ENCODE measurements at regions not wholly inside any gene's neighbourhood (a gene's known extent, or its start where the extent isn't known, plus 50 kb on each side); places are given as distances from the start of the nearest gene placed in this dataset.

DNA sequence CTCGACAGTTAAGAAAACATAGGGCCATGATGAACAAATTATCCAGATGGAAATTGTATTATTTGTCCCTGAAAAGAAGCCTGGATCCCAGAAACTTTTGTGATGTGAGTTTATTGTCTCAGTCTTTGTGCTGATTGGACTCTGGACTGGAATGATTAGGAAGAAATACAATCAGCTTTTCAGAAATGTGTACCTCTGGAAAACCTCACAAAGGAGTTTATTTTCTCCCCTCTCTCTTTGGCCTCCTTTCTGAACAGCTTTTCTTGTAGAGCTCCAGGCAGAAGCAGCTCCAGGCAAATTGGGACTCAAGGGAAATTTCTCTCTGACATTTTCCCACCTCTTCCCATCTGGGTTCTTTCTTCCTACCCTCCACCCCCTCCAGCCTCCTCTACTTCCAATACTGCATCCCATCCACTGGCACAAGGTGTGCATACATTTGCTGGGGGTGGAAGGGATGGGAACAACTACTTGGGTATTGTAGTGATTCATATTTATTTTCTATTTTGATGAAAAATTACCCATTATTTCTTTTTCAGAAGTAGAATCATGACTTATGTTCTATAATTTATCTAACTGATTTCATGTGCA is 119.7 kb downstream of the CD47 start:
- in situ Hi-C loops (cut with MboI; ENCODE audit: low pct_unique_long_range_greater_than_20kb, low sequenced_read_pairs, unreplicated experiment): no loop called here
- DNase-seq (ENCODE audit: low spot score): no peak
- TF ChIP-seq, protein P1, sequence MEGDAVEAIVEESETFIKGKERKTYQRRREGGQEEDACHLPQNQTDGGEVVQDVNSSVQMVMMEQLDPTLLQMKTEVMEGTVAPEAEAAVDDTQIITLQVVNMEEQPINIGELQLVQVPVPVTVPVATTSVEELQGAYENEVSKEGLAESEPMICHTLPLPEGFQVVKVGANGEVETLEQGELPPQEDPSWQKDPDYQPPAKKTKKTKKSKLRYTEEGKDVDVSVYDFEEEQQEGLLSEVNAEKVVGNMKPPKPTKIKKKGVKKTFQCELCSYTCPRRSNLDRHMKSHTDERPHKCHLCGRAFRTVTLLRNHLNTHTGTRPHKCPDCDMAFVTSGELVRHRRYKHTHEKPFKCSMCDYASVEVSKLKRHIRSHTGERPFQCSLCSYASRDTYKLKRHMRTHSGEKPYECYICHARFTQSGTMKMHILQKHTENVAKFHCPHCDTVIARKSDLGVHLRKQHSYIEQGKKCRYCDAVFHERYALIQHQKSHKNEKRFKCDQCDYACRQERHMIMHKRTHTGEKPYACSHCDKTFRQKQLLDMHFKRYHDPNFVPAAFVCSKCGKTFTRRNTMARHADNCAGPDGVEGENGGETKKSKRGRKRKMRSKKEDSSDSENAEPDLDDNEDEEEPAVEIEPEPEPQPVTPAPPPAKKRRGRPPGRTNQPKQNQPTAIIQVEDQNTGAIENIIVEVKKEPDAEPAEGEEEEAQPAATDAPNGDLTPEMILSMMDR (IDR thresholded peaks at IDR 0.05; ENCODE audit: extremely low read depth, insufficient read depth, missing control alignments): no peak

DNA sequence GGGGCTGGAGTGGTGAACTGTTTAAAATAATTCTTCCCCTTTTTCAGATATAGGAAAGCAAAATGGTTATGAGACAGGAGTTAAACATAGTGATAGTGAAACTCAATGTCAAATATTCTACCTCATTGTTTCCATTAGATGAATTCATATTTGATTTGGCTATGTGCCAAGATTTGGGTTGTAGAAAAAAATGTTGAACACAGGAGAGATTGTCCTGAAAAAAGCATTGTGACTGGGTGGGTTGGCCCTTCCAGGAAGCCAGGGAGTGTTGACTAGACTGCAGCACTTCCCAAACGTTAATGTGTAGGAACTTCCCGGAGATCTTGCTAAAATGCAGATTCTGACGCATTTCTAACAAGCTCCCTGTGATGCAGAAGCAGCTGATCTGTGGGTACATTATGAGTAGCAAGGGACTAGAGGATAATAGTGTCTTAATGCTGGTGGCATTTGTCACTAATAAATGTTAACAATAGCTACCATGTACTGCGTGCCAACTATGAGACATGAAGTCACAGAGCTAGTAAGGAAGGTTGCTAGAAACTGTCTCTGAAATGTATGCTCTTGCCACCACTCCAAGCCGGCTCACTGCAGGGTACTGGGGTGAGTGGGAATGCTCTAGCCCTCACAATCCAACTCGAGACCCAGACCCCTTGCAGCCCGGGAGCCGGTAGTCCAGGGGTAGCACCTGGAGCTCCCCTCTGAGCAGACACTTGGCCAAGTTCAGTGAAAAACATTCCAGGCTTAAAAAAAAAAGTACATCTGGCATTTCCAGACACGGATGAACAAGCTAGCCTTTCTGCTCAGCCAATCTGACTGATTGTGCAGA is 120.6 kb downstream of the CD47 start:
- no peak for DNase-seq (ENCODE audit: low spot score)
- TF ChIP-seq, protein P1 (IDR thresholded peaks at IDR 0.05; ENCODE audit: extremely low read depth, insufficient read depth, missing control alignments): no peak
- in situ Hi-C loops (cut with MboI; ENCODE audit: low pct_unique_long_range_greater_than_20kb, low sequenced_read_pairs, unreplicated experiment): no loop called here

DNA sequence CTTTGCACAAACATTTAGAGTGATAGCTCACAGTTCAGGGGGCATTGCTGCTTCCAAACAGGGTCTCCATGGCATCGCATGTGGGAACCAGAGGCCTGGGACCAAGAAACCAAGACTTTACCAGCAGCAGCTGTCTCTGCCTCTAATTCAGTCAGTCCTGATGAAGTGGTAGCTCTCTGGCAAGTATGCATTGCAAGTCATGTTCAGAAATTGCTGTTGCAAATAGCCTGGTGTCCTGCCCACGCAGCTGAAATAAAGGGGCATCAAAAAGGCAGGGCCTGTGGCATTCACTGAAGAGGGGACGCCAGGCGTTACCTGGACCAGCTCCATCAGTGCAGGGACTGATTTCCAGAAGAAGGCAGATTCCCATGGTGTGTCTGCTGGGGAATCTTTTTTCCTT is 121.3 kb downstream of the CD47 start:
- no peak for DNase-seq (ENCODE audit: low spot score)
- TF ChIP-seq, protein P1 (IDR thresholded peaks at IDR 0.05; ENCODE audit: extremely low read depth, insufficient read depth, missing control alignments): no peak
- in situ Hi-C loops (cut with MboI; ENCODE audit: low pct_unique_long_range_greater_than_20kb, low sequenced_read_pairs, unreplicated experiment): no loop called here

DNA sequence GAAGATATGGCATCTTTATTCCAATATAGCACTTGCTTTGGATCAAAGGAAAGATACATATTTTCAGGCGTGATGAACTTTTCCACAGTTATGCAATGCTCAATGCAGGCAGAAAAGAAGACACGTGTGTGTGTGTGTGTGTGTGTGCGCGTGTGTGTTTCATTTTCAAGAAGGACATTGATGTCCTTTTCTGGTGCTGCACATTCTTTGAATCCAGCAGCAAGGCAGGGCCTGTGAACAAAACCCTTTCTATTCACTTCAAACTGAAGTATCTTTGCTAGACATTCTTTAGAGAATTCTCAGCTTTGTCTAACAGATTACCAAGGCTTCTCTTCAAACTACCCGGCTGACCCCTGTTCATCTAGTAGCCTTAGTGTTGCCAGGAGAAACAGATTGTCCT is 124.6 kb downstream of the CD47 start:
- TF ChIP-seq, protein P1 (IDR thresholded peaks at IDR 0.05; ENCODE audit: extremely low read depth, insufficient read depth, missing control alignments): no peak
- DNase-seq (ENCODE audit: low spot score): no peak

GRCh38 chr3:107965136-107965655 is 125.6 kb downstream of the CD47 start:
- TF ChIP-seq, protein P1 (IDR thresholded peaks at IDR 0.05; ENCODE audit: extremely low read depth, insufficient read depth, missing control alignments): no peak
- DNase-seq (ENCODE audit: low spot score): no peak
- in situ Hi-C loops (cut with MboI; ENCODE audit: low pct_unique_long_range_greater_than_20kb, low sequenced_read_pairs, unreplicated experiment): no loop called here

More for the DNA sequence above, 124.6 kb downstream of the CD47 start:
- in situ Hi-C loops (cut with MboI; ENCODE audit: low pct_unique_long_range_greater_than_20kb, low sequenced_read_pairs, unreplicated experiment): no loop called here

DNA sequence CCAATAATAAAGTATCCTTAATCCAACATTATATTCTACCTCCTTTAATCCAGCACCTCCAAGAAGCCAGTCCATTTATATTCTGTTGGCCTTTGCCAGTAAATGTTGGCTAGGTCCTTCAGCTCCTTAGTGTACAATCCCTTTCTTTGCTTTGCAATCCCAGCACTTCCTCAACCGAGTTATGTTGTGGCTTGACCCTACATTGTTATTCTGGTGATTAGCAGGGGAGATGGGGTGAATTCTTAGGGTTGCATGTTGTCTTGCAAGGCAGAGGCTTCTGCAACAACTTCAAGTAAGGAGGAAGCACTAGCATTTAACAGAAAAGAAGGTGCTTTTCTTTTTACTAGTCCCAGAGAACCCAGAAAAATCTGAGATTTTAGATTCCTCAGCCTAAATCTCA is 127.2 kb downstream of the CD47 start:
- TF ChIP-seq, protein P1 (IDR thresholded peaks at IDR 0.05; ENCODE audit: extremely low read depth, insufficient read depth, missing control alignments): no peak
- in situ Hi-C loops (cut with MboI; ENCODE audit: low pct_unique_long_range_greater_than_20kb, low sequenced_read_pairs, unreplicated experiment): no loop called here
- no peak for DNase-seq (ENCODE audit: low spot score)
